HEK293T (cell line): ENCODE measurements at regions not wholly inside any gene's neighbourhood (a gene's known extent, or its start where the extent isn't known, plus 50 kb on each side); places are given as distances from the start of the nearest gene placed in this dataset.

Source experiments
- BHLHE40 ChIP-seq: fragments of 450-650 bp; IDR thresholded peaks from 2 replicates; pipeline ENCODE4 v1.6.1; 2016; ENCODE audit warnings: mild to moderate bottlenecking, moderate library complexity, borderline replicate concordance
- CTBP1 ChIP-seq: fragments of 450-650 bp; IDR thresholded peaks from 2 replicates; pipeline ENCODE4 v1.6.1; 2016; ENCODE audit warnings: borderline replicate concordance
- FOXK2 ChIP-seq: fragments of 450-650 bp; IDR thresholded peaks from 2 replicates; pipeline ENCODE4 v1.6.1; 2016; ENCODE audit warnings: mild to moderate bottlenecking

- TF ChIP-seq FOXK2 (no peak), CTBP1 (no peak), BHLHE40 (no peak)
These were observed 49.9 kb upstream of the ABI3BP start for GRCh38 chr3:101042996-101043686.
